ENCODE measurements at regions not wholly inside any gene's neighbourhood (a gene's known extent, or its start where the extent isn't known, plus 50 kb on each side); places are given as distances from the start of the nearest gene placed in this dataset.

DNA sequence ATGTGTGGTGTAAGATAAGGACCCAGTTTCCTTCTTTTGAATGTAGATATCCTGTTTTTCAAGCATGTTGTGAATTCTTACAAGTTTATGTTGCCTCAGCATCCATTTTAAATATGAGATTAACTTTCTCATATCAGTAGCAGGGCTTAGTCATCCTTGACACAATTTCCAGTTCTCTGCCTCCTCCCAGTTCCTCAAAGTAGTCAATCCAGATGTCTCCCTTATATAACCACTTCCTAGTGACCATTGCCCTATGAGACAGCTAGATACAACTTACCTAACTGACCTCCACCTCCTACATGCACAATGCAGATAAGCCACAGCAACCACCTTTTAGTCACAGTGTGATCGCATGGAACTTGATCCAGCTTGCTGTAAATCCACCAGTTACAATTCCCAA, 269.2 kb upstream of the ZNF521 start:
- TF ChIP-seq, protein P1, sequence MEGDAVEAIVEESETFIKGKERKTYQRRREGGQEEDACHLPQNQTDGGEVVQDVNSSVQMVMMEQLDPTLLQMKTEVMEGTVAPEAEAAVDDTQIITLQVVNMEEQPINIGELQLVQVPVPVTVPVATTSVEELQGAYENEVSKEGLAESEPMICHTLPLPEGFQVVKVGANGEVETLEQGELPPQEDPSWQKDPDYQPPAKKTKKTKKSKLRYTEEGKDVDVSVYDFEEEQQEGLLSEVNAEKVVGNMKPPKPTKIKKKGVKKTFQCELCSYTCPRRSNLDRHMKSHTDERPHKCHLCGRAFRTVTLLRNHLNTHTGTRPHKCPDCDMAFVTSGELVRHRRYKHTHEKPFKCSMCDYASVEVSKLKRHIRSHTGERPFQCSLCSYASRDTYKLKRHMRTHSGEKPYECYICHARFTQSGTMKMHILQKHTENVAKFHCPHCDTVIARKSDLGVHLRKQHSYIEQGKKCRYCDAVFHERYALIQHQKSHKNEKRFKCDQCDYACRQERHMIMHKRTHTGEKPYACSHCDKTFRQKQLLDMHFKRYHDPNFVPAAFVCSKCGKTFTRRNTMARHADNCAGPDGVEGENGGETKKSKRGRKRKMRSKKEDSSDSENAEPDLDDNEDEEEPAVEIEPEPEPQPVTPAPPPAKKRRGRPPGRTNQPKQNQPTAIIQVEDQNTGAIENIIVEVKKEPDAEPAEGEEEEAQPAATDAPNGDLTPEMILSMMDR (IDR thresholded peaks at IDR 0.05), result no peak
- no peak for TF ChIP-seq POLR2A (IDR thresholded peaks at IDR 0.05)

Measured in uterus (tissue), 2 donors.